Prostate gland (tissue), 2 donors: ENCODE measurements at regions not wholly inside any gene's neighbourhood (a gene's known extent, or its start where the extent isn't known, plus 50 kb on each side); places are given as distances from the start of the nearest gene placed in this dataset.

Source experiments
- DNase-seq: peaks from one replicate; pipeline ENCODE4 v3.0.0-alpha.2; 2019; ENCODE audit warnings: low spot score
- H3K27ac ChIP-seq, 2 donors: fragments of 200-600 bp; sonication (generic); 2 replicates each; pipeline ENCODE4 v1.5.1; 2017 to 2019
- H3K27me3 ChIP-seq: fragments of 200-600 bp; sonication (generic); replicated peaks from 2 replicates; pipeline ENCODE4 v1.5.1; 2019; ENCODE audit not compliant: insufficient read depth
- H3K36me3 ChIP-seq, 2 donors: fragments of 200-600 bp; sonication (generic); 1 replicate in 1 of 2; 2 replicates in 1 of 2; pipeline versions ENCODE4 v1.5.1 to v1.8.1; 2017 to 2019
- H3K4me1 ChIP-seq: fragments of 200-600 bp; sonication (generic); replicated peaks from 2 replicates; pipeline ENCODE4 v1.5.1; 2019
- H3K4me3 ChIP-seq, 2 donors: fragments of 200-600 bp; sonication (generic); 2 replicates each; pipeline ENCODE4 v1.5.1; 2017 to 2019
- H3K9me3 ChIP-seq: fragments of 200-600 bp; sonication (generic); 2 replicates; pipeline ENCODE4 v1.5.1; 2017
- CTCF ChIP-seq, 4 experiments: fragments of 200-600 bp in 2 of 4; fragments of 450-650 bp in 2 of 4; sonication (generic) in 2 of 4; IDR thresholded peaks; 1 replicate in 3 of 4; 2 replicates in 1 of 4; pipeline ENCODE4 v1.5.1; 2016 to 2019; ENCODE audit warnings: antibody characterized with exemption in 4 of 4, mild to moderate bottlenecking in 2 of 4, moderate library complexity in 2 of 4
- POLR2A ChIP-seq: fragments of 450-650 bp; IDR thresholded peaks from one replicate; pipeline ENCODE4 v1.6.1; 2016; ENCODE audit warnings: antibody characterized with exemption, mild to moderate bottlenecking
- POLR2AphosphoS5 ChIP-seq: sonication (generic); formaldehyde crosslinking; IDR thresholded peaks from one replicate; pipeline ENCODE4 v1.6.1; 2017; ENCODE audit warnings: antibody characterized with exemption
- WGBS: methylation state at CpG from one replicate; pipeline ENCODE4 v1.1.5; 2018; 5-methylcytosine and 5-hydroxymethylcytosine counted together
- intact Hi-C: fragments of 100-400 bp; cut with DNase I; formaldehyde crosslinking; loops from one replicate; pipeline ENCODE4 v1.14.2; 2022

- no peaks in the 10 kb centered on the region for H3K27me3 ChIP-seq
Measured at GRCh38 chr13:54366728-54367127, 1338.1 kb downstream of the OLFM4 start.

GRCh38 chr13:54367639-54368271 lies 1339.1 kb downstream of the OLFM4 start:
- TF ChIP-seq POLR2A = no peak
- TF ChIP-seq CTCF (IDR thresholded peaks at IDR 0.05) = no peak
- TF ChIP-seq POLR2AphosphoS5 = no peak
- Histone ChIP-seq H3K36me3 (no peaks in the 10 kb centered on the region), H3K27me3 (no peaks in the 10 kb centered on the region), H3K27ac (no peak overlapping the region), H3K4me1 (no peaks in the 10 kb centered on the region), H3K4me3 (no peak overlapping the region), H3K9me3 (no peaks in the 10 kb centered on the region)
- 61% methylated on average over 5 of the region's 5 CpGs for WGBS
- intact Hi-C loops = no loop called here
- DNase-seq = no peak

More at GRCh38 chr13:54366728-54367127, 1338.1 kb downstream of the OLFM4 start:
- DNase-seq = no peak
- H3K27ac ChIP-seq = no peak overlapping the region
- no peaks in the 10 kb centered on the region for H3K4me1 ChIP-seq
- H3K36me3 ChIP-seq = no peaks in the 10 kb centered on the region
- 96% methylated on average over 1 of the region's 1 CpG for WGBS
- intact Hi-C loops = no loop called here
- H3K9me3 ChIP-seq = no peaks in the 10 kb centered on the region
- TF ChIP-seq CTCF (IDR thresholded peaks at IDR 0.05) = no peak
- no peak for TF ChIP-seq POLR2AphosphoS5
- no peak for TF ChIP-seq POLR2A
- no peak overlapping the region for H3K4me3 ChIP-seq

- TF ChIP-seq POLR2A = no peak
- TF ChIP-seq POLR2AphosphoS5 = no peak
- TF ChIP-seq CTCF (IDR thresholded peaks at IDR 0.05) = no peak
- Histone ChIP-seq H3K4me1 (no peaks in the 10 kb centered on the region), H3K9me3 (no peaks in the 10 kb centered on the region), H3K27ac (no peak overlapping the region), H3K36me3 (no peaks in the 10 kb centered on the region), H3K4me3 (no peak overlapping the region), H3K27me3 (no peaks in the 10 kb centered on the region)
- intact Hi-C loops = no loop called here
- DNase-seq = no peak
Measured at GRCh38 chr13:54368387-54368786, 1339.8 kb downstream of the OLFM4 start.

GRCh38 chr13:54373211-54373610 lies 1344.6 kb downstream of the OLFM4 start:
- TF ChIP-seq POLR2A (no peak), CTCF (IDR thresholded peaks at IDR 0.05) (no peak), POLR2AphosphoS5 (no peak)
- Histone ChIP-seq H3K4me1 (no peaks in the 10 kb centered on the region), H3K27ac (no peak overlapping the region), H3K4me3 (no peak overlapping the region), H3K9me3 (no peaks in the 10 kb centered on the region), H3K27me3 (no peaks in the 10 kb centered on the region), H3K36me3 (no peaks in the 10 kb centered on the region)
- 5% methylated on average over 1 of the region's 1 CpG for WGBS
- DNase-seq = no peak
- intact Hi-C loops = no loop called here

GRCh38 chr13:54379461-54379860 lies 1350.8 kb downstream of the OLFM4 start:
- Histone ChIP-seq H3K36me3 (no peaks in the 10 kb centered on the region), H3K9me3 (no peaks in the 10 kb centered on the region), H3K4me1 (no peaks in the 10 kb centered on the region), H3K4me3 (no peak overlapping the region), H3K27ac (no peak overlapping the region), H3K27me3 (no peaks in the 10 kb centered on the region)
- no peak for DNase-seq
- 71% methylated on average over 2 of the region's 2 CpGs for WGBS
- TF ChIP-seq POLR2AphosphoS5 (no peak), CTCF (IDR thresholded peaks at IDR 0.05) (no peak), POLR2A (no peak)
- intact Hi-C loops = no loop called here
